ENCODE measurements at regions not wholly inside any gene's neighbourhood (a gene's known extent, or its start where the extent isn't known, plus 50 kb on each side); places are given as distances from the start of the nearest gene placed in this dataset.

DNA sequence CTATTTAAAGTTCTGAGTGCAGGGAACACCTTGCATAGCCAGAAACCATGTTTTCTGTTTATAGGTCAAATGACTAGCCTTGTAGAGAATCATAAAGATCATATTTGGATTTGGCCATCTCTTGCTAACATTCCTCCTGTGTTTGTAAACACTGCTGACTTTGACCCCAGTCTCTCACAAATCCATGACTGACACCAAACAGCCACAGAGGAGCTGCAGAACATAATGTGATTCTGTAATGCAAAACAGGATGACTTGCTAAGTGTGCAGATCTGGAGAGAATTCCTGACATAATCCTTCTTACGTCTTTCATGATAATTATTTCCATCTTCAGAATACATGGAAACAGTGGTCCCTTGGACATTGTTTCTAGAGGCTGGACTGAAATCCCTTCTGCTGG is 211.8 kb downstream of the BMP4 start:
- Histone ChIP-seq H3K27ac (no peak overlapping the region), H3K4me3 (no peak overlapping the region), H3K4me1 (no peaks in the 10 kb centered on the region), H3K9me3 (no peaks in the 10 kb centered on the region), H3K36me3 (no peaks in the 10 kb centered on the region), H3K27me3 (no peaks in the 10 kb centered on the region)
- intact Hi-C loops (cut with DNase I) = no loop called here
- DNase-seq = no peak
- no peak for ATAC-seq
- TF ChIP-seq, protein P1, sequence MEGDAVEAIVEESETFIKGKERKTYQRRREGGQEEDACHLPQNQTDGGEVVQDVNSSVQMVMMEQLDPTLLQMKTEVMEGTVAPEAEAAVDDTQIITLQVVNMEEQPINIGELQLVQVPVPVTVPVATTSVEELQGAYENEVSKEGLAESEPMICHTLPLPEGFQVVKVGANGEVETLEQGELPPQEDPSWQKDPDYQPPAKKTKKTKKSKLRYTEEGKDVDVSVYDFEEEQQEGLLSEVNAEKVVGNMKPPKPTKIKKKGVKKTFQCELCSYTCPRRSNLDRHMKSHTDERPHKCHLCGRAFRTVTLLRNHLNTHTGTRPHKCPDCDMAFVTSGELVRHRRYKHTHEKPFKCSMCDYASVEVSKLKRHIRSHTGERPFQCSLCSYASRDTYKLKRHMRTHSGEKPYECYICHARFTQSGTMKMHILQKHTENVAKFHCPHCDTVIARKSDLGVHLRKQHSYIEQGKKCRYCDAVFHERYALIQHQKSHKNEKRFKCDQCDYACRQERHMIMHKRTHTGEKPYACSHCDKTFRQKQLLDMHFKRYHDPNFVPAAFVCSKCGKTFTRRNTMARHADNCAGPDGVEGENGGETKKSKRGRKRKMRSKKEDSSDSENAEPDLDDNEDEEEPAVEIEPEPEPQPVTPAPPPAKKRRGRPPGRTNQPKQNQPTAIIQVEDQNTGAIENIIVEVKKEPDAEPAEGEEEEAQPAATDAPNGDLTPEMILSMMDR (IDR thresholded peaks at IDR 0.05) = no peak

GRCh38 chr14:53743371-53743770 is 213.3 kb downstream of the BMP4 start:
- Histone ChIP-seq H3K36me3 (no peaks in the 10 kb centered on the region), H3K4me1 (no peaks in the 10 kb centered on the region), H3K27ac (no peak overlapping the region), H3K4me3 (no peak overlapping the region), H3K9me3 (no peaks in the 10 kb centered on the region), H3K27me3 (no peaks in the 10 kb centered on the region)
- ATAC-seq (no peak), DNase-seq (no peak)
- TF ChIP-seq, protein P1 (IDR thresholded peaks at IDR 0.05) = no peak
- intact Hi-C loops (cut with DNase I) = no loop called here

DNA sequence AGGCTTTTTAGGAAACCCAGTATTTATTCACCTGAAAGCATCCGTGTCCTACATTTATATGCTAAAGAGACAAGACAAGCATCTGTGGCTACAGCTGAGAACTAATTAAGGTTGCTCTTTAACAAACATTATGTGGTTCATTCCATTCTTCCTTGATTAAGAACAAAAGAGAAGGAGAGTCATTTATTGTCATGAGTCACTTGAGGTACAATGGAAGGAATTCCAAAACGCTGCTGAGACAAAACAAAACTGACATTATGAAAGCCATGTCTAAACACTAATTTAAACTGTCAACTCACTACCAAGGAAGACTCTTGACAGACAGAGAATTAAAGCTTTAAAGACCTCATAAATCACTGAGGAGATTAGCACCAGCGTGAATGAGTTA is 214.4 kb downstream of the BMP4 start:
- no peak for ATAC-seq
- H3K27me3 ChIP-seq = no peaks in the 10 kb centered on the region
- no peaks in the 10 kb centered on the region for H3K4me1 ChIP-seq
- no peak for DNase-seq
- intact Hi-C loops (cut with DNase I) = no loop called here
- no peaks in the 10 kb centered on the region for H3K9me3 ChIP-seq
- TF ChIP-seq, protein P1 (IDR thresholded peaks at IDR 0.05) = no peak
- no peak overlapping the region for H3K27ac ChIP-seq
- H3K36me3 ChIP-seq = no peaks in the 10 kb centered on the region
- no peak overlapping the region for H3K4me3 ChIP-seq

GRCh38 chr14:53741479-53742232 is 215.0 kb downstream of the BMP4 start:
- TF ChIP-seq, protein P1 (IDR thresholded peaks at IDR 0.05) = no peak
- ATAC-seq = no peak
- no peak overlapping the region for H3K4me3 ChIP-seq
- peak in 2 of 4 donors; percentile 61 to 68 for DNase-seq
- intact Hi-C loops (cut with DNase I) = no loop called here
- H3K4me1 ChIP-seq = no peaks in the 10 kb centered on the region
- no peaks in the 10 kb centered on the region for H3K36me3 ChIP-seq
- H3K9me3 ChIP-seq = no peaks in the 10 kb centered on the region
- H3K27me3 ChIP-seq = no peaks in the 10 kb centered on the region
- no peak overlapping the region for H3K27ac ChIP-seq

GRCh38 chr14:53740570-53740969 is 216.1 kb downstream of the BMP4 start:
- intact Hi-C loops (cut with DNase I) = no loop called here

More at GRCh38 chr14:53740570-53740969, 216.1 kb downstream of the BMP4 start:
- no peaks in the 10 kb centered on the region for H3K9me3 ChIP-seq
- no peaks in the 10 kb centered on the region for H3K36me3 ChIP-seq
- no peaks in the 10 kb centered on the region for H3K4me1 ChIP-seq
- H3K27ac ChIP-seq = no peak overlapping the region
- ATAC-seq = no peak
- no peak overlapping the region for H3K4me3 ChIP-seq
- DNase-seq = no peak
- H3K27me3 ChIP-seq = no peaks in the 10 kb centered on the region
- TF ChIP-seq, protein P1 (IDR thresholded peaks at IDR 0.05) = no peak

Measured in left lung (tissue), 4 donors.